HepG2 (cell line): ENCODE measurements at regions not wholly inside any gene's neighbourhood (a gene's known extent, or its start where the extent isn't known, plus 50 kb on each side); places are given as distances from the start of the nearest gene placed in this dataset.

Experiments
- ARNT ChIP-seq: fragments of 450-650 bp; IDR thresholded peaks from 2 replicates; pipeline ENCODE4 v1.6.1; 2017
- ELF4 ChIP-seq: sonication (generic); formaldehyde crosslinking; IDR thresholded peaks from 2 replicates; pipeline ENCODE4 v1.5.0; 2020; ENCODE audit warnings: missing genetic modification reagents, mild to moderate bottlenecking, moderate library complexity, borderline replicate concordance
- GPN1 ChIP-seq: sonication (generic); formaldehyde crosslinking; IDR thresholded peaks from 2 replicates; pipeline ENCODE4 v1.5.1; 2020; ENCODE audit warnings: missing genetic modification reagents, borderline replicate concordance
- MYNN ChIP-seq: sonication (generic); formaldehyde crosslinking; IDR thresholded peaks from 2 replicates; pipeline ENCODE4 v1.4.0; 2020; ENCODE audit warnings: mild to moderate bottlenecking, low read depth, missing genetic modification reagents
- POLR2A ChIP-seq, 2 experiments: IDR thresholded peaks; 2 replicates each; pipeline ENCODE4 v1.6.1; 2011; ENCODE audit warnings: low read depth in 2 of 2, low read length in 2 of 2, mild to moderate bottlenecking in 1 of 2, moderate library complexity in 1 of 2; ENCODE audit not compliant: insufficient read depth in 1 of 2
- TCF12 ChIP-seq, 2 experiments: fragments of 450-650 bp in 1 of 2; sonication (generic) in 1 of 2; formaldehyde crosslinking in 1 of 2; IDR thresholded peaks; 2 replicates each; pipeline versions ENCODE4 v1.6.1 to v1.8.0; 2017 to 2022; ENCODE audit warnings: antibody characterized with exemption in 1 of 2, mild to moderate bottlenecking in 1 of 2, missing genetic modification reagents in 1 of 2, moderate library complexity in 1 of 2
- ZBTB42 ChIP-seq: sonication (generic); formaldehyde crosslinking; IDR thresholded peaks from 2 replicates; pipeline ENCODE4 v1.5.0; 2020; ENCODE audit warnings: mild to moderate bottlenecking, missing genetic modification reagents
- ZFX ChIP-seq: sonication (generic); formaldehyde crosslinking; IDR thresholded peaks from 2 replicates; pipeline ENCODE4 v1.4.0; 2020; ENCODE audit warnings: mild to moderate bottlenecking, low read depth, missing genetic modification reagents, moderate library complexity
- ZSCAN25 ChIP-seq: sonication (generic); formaldehyde crosslinking; IDR thresholded peaks from 2 replicates; pipeline ENCODE4 v1.8.0; 2022; ENCODE audit warnings: mild to moderate bottlenecking, missing genetic modification reagents
- TF ChIP-seq, protein P1 (sequence below): sonication (generic); formaldehyde crosslinking; IDR thresholded peaks from 2 replicates; pipeline ENCODE4 v1.5.0; 2020; ENCODE audit warnings: mild to moderate bottlenecking, missing genetic modification reagents, moderate library complexity
- TF ChIP-seq, protein P2 (sequence below), 2 experiments: IDR thresholded peaks; 2 replicates each; pipeline ENCODE4 v1.6.1; 2011 to 2012; ENCODE audit warnings: low read length in 2 of 2, borderline replicate concordance in 1 of 2, low read depth in 1 of 2, mild to moderate bottlenecking in 1 of 2, moderate library complexity in 1 of 2
- TF ChIP-seq, protein P3 (sequence below): sonication (generic); formaldehyde crosslinking; IDR thresholded peaks from 2 replicates; pipeline ENCODE4 v1.8.1; 2023; ENCODE audit warnings: missing genetic modification reagents, inconsistent platforms, borderline replicate concordance
- TF ChIP-seq, protein P4 (sequence below), 2 experiments: sonication (generic) in 1 of 2; formaldehyde crosslinking in 1 of 2; IDR thresholded peaks; 2 replicates each; pipeline versions ENCODE4 v1.4.0 to v1.6.1; 2018 to 2020; ENCODE audit warnings: missing genetic modification reagents in 2 of 2, borderline replicate concordance in 1 of 2, low read depth in 1 of 2, mild to moderate bottlenecking in 1 of 2, missing biosample characterization in 1 of 2

DNA sequence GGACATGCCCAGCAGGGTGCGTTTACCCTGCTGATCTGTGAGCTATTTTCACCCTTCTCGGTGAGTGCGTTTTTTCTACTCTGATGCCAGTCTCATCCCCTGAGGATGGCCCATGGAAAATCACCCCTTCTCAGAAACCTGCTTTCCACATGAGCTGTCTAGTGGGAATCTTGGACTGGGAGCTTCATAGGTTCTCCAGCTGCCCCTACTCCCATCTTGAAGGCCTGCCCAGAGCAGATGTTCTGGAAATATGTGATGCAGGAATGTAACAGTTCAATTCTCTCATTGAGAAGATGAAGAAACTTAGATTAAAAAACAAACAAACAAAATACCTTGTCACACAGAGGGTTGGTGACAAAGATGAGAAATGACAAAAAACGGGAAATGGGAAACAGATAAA, 146.9 kb upstream of the RAB11FIP2 start:
- TF ChIP-seq, protein P1, sequence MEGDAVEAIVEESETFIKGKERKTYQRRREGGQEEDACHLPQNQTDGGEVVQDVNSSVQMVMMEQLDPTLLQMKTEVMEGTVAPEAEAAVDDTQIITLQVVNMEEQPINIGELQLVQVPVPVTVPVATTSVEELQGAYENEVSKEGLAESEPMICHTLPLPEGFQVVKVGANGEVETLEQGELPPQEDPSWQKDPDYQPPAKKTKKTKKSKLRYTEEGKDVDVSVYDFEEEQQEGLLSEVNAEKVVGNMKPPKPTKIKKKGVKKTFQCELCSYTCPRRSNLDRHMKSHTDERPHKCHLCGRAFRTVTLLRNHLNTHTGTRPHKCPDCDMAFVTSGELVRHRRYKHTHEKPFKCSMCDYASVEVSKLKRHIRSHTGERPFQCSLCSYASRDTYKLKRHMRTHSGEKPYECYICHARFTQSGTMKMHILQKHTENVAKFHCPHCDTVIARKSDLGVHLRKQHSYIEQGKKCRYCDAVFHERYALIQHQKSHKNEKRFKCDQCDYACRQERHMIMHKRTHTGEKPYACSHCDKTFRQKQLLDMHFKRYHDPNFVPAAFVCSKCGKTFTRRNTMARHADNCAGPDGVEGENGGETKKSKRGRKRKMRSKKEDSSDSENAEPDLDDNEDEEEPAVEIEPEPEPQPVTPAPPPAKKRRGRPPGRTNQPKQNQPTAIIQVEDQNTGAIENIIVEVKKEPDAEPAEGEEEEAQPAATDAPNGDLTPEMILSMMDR = no peak
- TF ChIP-seq, protein P2, sequence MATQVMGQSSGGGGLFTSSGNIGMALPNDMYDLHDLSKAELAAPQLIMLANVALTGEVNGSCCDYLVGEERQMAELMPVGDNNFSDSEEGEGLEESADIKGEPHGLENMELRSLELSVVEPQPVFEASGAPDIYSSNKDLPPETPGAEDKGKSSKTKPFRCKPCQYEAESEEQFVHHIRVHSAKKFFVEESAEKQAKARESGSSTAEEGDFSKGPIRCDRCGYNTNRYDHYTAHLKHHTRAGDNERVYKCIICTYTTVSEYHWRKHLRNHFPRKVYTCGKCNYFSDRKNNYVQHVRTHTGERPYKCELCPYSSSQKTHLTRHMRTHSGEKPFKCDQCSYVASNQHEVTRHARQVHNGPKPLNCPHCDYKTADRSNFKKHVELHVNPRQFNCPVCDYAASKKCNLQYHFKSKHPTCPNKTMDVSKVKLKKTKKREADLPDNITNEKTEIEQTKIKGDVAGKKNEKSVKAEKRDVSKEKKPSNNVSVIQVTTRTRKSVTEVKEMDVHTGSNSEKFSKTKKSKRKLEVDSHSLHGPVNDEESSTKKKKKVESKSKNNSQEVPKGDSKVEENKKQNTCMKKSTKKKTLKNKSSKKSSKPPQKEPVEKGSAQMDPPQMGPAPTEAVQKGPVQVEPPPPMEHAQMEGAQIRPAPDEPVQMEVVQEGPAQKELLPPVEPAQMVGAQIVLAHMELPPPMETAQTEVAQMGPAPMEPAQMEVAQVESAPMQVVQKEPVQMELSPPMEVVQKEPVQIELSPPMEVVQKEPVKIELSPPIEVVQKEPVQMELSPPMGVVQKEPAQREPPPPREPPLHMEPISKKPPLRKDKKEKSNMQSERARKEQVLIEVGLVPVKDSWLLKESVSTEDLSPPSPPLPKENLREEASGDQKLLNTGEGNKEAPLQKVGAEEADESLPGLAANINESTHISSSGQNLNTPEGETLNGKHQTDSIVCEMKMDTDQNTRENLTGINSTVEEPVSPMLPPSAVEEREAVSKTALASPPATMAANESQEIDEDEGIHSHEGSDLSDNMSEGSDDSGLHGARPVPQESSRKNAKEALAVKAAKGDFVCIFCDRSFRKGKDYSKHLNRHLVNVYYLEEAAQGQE (IDR thresholded peaks at IDR 0.05; ENCODE audit: borderline replicate concordance in 1 of 2, low read depth in 1 of 2, low read length in 2 of 2) = no peak
- TF ChIP-seq ZSCAN25 (CRISPR knock-in tag) = no peak
- no peak for TF ChIP-seq GPN1
- TF ChIP-seq, protein P3, sequence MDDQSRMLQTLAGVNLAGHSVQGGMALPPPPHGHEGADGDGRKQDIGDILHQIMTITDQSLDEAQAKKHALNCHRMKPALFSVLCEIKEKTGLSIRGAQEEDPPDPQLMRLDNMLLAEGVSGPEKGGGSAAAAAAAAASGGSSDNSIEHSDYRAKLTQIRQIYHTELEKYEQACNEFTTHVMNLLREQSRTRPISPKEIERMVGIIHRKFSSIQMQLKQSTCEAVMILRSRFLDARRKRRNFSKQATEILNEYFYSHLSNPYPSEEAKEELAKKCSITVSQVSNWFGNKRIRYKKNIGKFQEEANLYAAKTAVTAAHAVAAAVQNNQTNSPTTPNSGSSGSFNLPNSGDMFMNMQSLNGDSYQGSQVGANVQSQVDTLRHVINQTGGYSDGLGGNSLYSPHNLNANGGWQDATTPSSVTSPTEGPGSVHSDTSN = no peak
- no peak for TF ChIP-seq TCF12 (IDR thresholded peaks at IDR 0.05)
- TF ChIP-seq TCF12 (CRISPR knock-in tag; IDR thresholded peaks at IDR 0.05) = no peak
- TF ChIP-seq, protein P4, sequence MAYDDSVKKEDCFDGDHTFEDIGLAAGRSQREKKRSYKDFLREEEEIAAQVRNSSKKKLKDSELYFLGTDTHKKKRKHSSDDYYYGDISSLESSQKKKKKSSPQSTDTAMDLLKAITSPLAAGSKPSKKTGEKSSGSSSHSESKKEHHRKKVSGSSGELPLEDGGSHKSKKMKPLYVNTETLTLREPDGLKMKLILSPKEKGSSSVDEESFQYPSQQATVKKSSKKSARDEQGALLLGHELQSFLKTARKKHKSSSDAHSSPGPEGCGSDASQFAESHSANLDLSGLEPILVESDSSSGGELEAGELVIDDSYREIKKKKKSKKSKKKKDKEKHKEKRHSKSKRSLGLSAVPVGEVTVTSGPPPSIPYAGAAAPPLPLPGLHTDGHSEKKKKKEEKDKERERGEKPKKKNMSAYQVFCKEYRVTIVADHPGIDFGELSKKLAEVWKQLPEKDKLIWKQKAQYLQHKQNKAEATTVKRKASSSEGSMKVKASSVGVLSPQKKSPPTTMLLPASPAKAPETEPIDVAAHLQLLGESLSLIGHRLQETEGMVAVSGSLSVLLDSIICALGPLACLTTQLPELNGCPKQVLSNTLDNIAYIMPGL (CRISPR knock-in tag; IDR thresholded peaks at IDR 0.05; ENCODE audit: borderline replicate concordance in 1 of 2, low read depth in 1 of 2) = no peak
- TF ChIP-seq MYNN (CRISPR knock-in tag) = no peak
- TF ChIP-seq POLR2A (IDR thresholded peaks at IDR 0.05; ENCODE audit: insufficient read depth in 1 of 2, low read depth in 2 of 2, low read length in 2 of 2) = no peak
- no peak for TF ChIP-seq ZBTB42 (CRISPR knock-in tag)
- no peak for TF ChIP-seq ARNT
- no peak for TF ChIP-seq ELF4 (CRISPR knock-in tag)
- TF ChIP-seq ZFX (CRISPR knock-in tag) = no peak
